K562 (cell line): ENCODE measurements at regions not wholly inside any gene's neighbourhood (a gene's known extent, or its start where the extent isn't known, plus 50 kb on each side); places are given as distances from the start of the nearest gene placed in this dataset.

ENCODE experiments used
- ATAC-seq: fragments of 200-7000 bp; cut with Tn5 transposase; 3 replicates; pipeline ENCODE4 v1.9.1; 2020; ENCODE audit warnings: moderate library complexity
- BruUV-seq: library from RNA; stranded (reverse); fragments of 400-500 nt; replicated peaks from 2 replicates; lab custom pipeline; 2021; lab: Mats Ljungman, UMichigan
- CTCF ChIA-PET: fragments of 300-600 bp; formaldehyde crosslinking; extraction: SDS; loops from one replicate; lab custom pipeline; 2021; ENCODE audit warnings: low intra/inter-chr PET ratio; lab: Yijun Ruan, JAX
- POLR2A ChIA-PET: fragments of 300-600, 350-650 bp; sonication (Branson Sonifier 250); formaldehyde crosslinking; extraction: SDS; loops from one replicate; lab custom pipeline; 2021; ENCODE audit warnings: antibody characterized with exemption, inconsistent platforms; lab: Yijun Ruan, JAX
- DNase-seq, 4 experiments: peaks; one replicate each; pipeline versions ENCODE4 v3.0.0 to v3.0.0-alpha.2; 2011 to 2018; ENCODE audit warnings: low spot score in 3 of 4, mixed read lengths in 3 of 4; ENCODE audit errors: extremely low read depth in 1 of 4
- FAIRE-seq: peaks from 2 replicates; lab custom pipeline; 2011; peaks lifted over from hg19 to GRCh38; lab: Jason Lieb, UNC
- H2AFZ ChIP-seq: 2 replicates; pipeline ENCODE4 v1.6.0; 2011; ENCODE audit warnings: low read depth, low read length, control low read depth, inconsistent platforms
- H3K27ac ChIP-seq: fragments of 200-600 bp; 3 replicates; pipeline ENCODE4 v1.8.0; 2011; ENCODE audit warnings: low read depth, mild to moderate bottlenecking, control low read depth, inconsistent platforms, low read length, moderate library complexity, mixed read lengths; ENCODE audit errors: extremely low read depth
- H3K27me3 ChIP-seq, 2 experiments: fragments of 300-600 bp in 1 of 2; 2 replicates in 1 of 2; 3 replicates in 1 of 2; pipeline versions ENCODE4 v1.6.0 to v1.8.0; 2011; ENCODE audit warnings: inconsistent platforms in 2 of 2, low read length in 2 of 2, mild to moderate bottlenecking in 1 of 2, mixed read lengths in 1 of 2, moderate library complexity in 1 of 2; ENCODE audit not compliant: control insufficient read depth in 2 of 2, insufficient read depth in 2 of 2
- H3K36me3 ChIP-seq: fragments of 300-600 bp; 3 replicates; pipeline ENCODE4 v1.8.0; 2011; ENCODE audit warnings: mild to moderate bottlenecking, low read length, inconsistent platforms; ENCODE audit not compliant: control insufficient read depth, insufficient read depth
- H3K4me1 ChIP-seq, 2 experiments: fragments of 200-600 bp in 1 of 2; replicated peaks in 1 of 2; 2 replicates in 1 of 2; 3 replicates in 1 of 2; pipeline versions ENCODE4 v1.5.1 to v1.8.0; 2011; ENCODE audit warnings: inconsistent platforms in 2 of 2, low read length in 2 of 2, mild to moderate bottlenecking in 1 of 2, mixed read lengths in 1 of 2, moderate library complexity in 1 of 2; ENCODE audit not compliant: control insufficient read depth in 2 of 2, insufficient read depth in 2 of 2
- H3K4me2 ChIP-seq: 2 replicates; pipeline ENCODE4 v1.6.1; 2011; ENCODE audit warnings: low read length, control low read depth, inconsistent platforms, mixed read lengths; ENCODE audit not compliant: insufficient read depth
- H3K4me3 ChIP-seq: fragments of 200-600 bp; sonication (generic), shearing (Covaris generic); 2 replicates; pipeline ENCODE4 v1.5.1; 2016; ENCODE audit warnings: control low read depth, inconsistent platforms
- H3K79me2 ChIP-seq: fragments of 200-600 bp; 3 replicates; pipeline ENCODE4 v1.8.0; 2011; ENCODE audit warnings: low read length, inconsistent platforms; ENCODE audit not compliant: control insufficient read depth, insufficient read depth
- H3K9ac ChIP-seq, 2 experiments: 2 replicates each; pipeline versions ENCODE4 v1.6.0 to v1.6.1; 2011; ENCODE audit warnings: low read depth in 2 of 2, low read length in 2 of 2, control low read depth in 1 of 2, inconsistent platforms in 1 of 2, mild to moderate bottlenecking in 1 of 2, mixed read lengths in 1 of 2; ENCODE audit not compliant: insufficient read depth in 1 of 2
- H3K9me1 ChIP-seq: one replicate; pipeline ENCODE4 v1.6.0; 2011; ENCODE audit warnings: inconsistent platforms, mild to moderate bottlenecking, low read length, moderate library complexity; ENCODE audit not compliant: control insufficient read depth, insufficient read depth
- H3K9me3 ChIP-seq: replicated peaks from 2 replicates; pipeline ENCODE4 v1.5.1; 2011; ENCODE audit warnings: low read depth, low read length, inconsistent platforms; ENCODE audit not compliant: control insufficient read depth, insufficient read depth
- H4K20me1 ChIP-seq: replicated peaks from 2 replicates; pipeline ENCODE4 v1.6.1; 2011; ENCODE audit warnings: low read length, inconsistent platforms, mixed read lengths; ENCODE audit not compliant: control insufficient read depth, insufficient read depth
- KLF10 ChIP-seq: fragments of 250-450 bp; sonication (Bioruptor Pico); IDR thresholded peaks from 2 replicates; pipeline ENCODE4 v1.6.1; 2021; ENCODE audit warnings: matching md5 sums
- MCM5 ChIP-seq: fragments of 450-650 bp; IDR thresholded peaks from 2 replicates; pipeline ENCODE4 v1.6.1; 2016; ENCODE audit warnings: low read depth
- MTA3 ChIP-seq: fragments of 450-650 bp; formaldehyde crosslinking; IDR thresholded peaks from 2 replicates; pipeline ENCODE4 v1.6.1; 2017; ENCODE audit warnings: mild to moderate bottlenecking, borderline replicate concordance
- NCOA6 ChIP-seq: fragments of 450-650 bp; IDR thresholded peaks from 2 replicates; pipeline ENCODE4 v1.6.1; 2017; ENCODE audit warnings: mild to moderate bottlenecking
- TAF9B ChIP-seq: fragments of 450-650 bp; IDR thresholded peaks from 2 replicates; pipeline ENCODE4 v1.6.1; 2018; ENCODE audit warnings: mild to moderate bottlenecking; ENCODE audit not compliant: partially characterized antibody
- TEAD2 ChIP-seq: fragments of 450-650 bp; IDR thresholded peaks from 2 replicates; pipeline ENCODE4 v1.6.1; 2016; ENCODE audit warnings: missing genetic modification characterization, control low read depth, missing compliant biosample characterization
- ZNF217 ChIP-seq: sonication (generic); formaldehyde crosslinking; IDR thresholded peaks from 2 replicates; pipeline ENCODE4 v1.8.0; 2022; ENCODE audit warnings: mild to moderate bottlenecking, missing genetic modification reagents
- WGBS: fragments of 100-300 bp; shearing (Covaris generic); methylation state at CpG from one replicate; pipeline ENCODE4 v1.1.6; 2016; ENCODE audit warnings: low coverage, mixed read lengths; ENCODE audit not compliant: insufficient coverage; ENCODE audit errors: missing lambda C conversion rate; 5-methylcytosine and 5-hydroxymethylcytosine counted together
- in situ Hi-C: fragments of 300-500 bp; cut with MboI; formaldehyde crosslinking; loops from 4 replicates; pipeline ENCODE4 v1.15.0; 2018; ENCODE audit warnings: inconsistent platforms, mixed read lengths
- intact Hi-C: fragments of 100-400 bp; cut with micrococcal nuclease; formaldehyde crosslinking; loops from 2 replicates; pipeline ENCODE4 v1.14.2; 2022
- TF ChIP-seq, protein P1 (sequence below): fragments of 450-650 bp; IDR thresholded peaks from 2 replicates; pipeline ENCODE4 v1.7.0; 2016; ENCODE audit warnings: borderline replicate concordance
- TF ChIP-seq, protein P2 (sequence below): sonication (generic); formaldehyde crosslinking; IDR thresholded peaks from 2 replicates; pipeline ENCODE4 v1.8.0; 2022; ENCODE audit warnings: mild to moderate bottlenecking, missing genetic modification reagents
- TF ChIP-seq, protein P3 (sequence below): fragments of 450-650 bp; formaldehyde crosslinking; IDR thresholded peaks from 2 replicates; pipeline ENCODE4 v1.4.0; 2020; ENCODE audit warnings: mild to moderate bottlenecking, moderate library complexity
- TF ChIP-seq, protein P4 (sequence below): fragments of 450-650 bp; formaldehyde crosslinking; IDR thresholded peaks from 2 replicates; pipeline ENCODE4 v1.4.0; 2022; ENCODE audit warnings: missing genetic modification characterization

DNA sequence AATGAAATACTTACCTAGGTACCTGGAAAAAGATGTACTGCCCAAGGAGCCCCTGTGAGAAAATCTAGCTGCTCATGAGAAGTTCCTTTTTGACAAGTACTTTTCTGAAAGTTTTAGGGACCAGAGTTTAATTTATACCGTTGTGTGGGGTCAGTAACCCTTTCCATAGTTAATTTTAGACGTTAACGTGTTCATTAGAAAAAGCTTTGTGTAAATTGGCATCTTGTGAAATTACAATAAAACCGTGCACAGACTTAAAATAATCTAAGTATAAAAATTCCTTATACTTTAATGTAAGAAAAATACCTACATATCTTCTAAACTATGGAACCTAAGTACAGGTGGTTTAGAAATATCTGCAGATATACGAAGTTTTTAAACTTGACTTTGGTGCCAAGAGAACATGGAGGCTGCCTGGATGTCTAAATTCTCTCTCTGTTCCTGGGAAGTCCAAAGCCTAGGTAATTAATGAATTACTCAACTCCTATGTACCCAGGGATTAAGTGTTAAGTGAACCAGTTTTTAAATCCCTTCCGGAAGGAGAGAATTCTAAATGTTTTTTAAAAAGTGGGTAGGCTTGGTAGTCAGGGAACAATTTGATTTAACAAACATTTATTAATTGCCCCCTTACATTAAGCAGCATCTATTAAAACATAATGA lies 50.2 kb upstream of the PDX1 start:
- in situ Hi-C loops = no loop called here
- Histone ChIP-seq H3K27ac (no peak overlapping the region), H3K79me2 (no peaks in the 10 kb centered on the region), H3K9me1 (no peaks in the 10 kb centered on the region), H3K4me3 (no peak overlapping the region)
- POLR2A ChIA-PET = no interaction called here
- no peak for DNase-seq
- TF ChIP-seq NCOA6 (no peak), ZNF217 (CRISPR knock-in tag) (no peak), MTA3 (no peak), TEAD2 (tag) (no peak), KLF10 (no peak), MCM5 (no peak), TAF9B (no peak)
- TF ChIP-seq, protein P1, sequence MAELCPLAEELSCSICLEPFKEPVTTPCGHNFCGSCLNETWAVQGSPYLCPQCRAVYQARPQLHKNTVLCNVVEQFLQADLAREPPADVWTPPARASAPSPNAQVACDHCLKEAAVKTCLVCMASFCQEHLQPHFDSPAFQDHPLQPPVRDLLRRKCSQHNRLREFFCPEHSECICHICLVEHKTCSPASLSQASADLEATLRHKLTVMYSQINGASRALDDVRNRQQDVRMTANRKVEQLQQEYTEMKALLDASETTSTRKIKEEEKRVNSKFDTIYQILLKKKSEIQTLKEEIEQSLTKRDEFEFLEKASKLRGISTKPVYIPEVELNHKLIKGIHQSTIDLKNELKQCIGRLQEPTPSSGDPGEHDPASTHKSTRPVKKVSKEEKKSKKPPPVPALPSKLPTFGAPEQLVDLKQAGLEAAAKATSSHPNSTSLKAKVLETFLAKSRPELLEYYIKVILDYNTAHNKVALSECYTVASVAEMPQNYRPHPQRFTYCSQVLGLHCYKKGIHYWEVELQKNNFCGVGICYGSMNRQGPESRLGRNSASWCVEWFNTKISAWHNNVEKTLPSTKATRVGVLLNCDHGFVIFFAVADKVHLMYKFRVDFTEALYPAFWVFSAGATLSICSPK = no peak
- TF ChIP-seq, protein P2, sequence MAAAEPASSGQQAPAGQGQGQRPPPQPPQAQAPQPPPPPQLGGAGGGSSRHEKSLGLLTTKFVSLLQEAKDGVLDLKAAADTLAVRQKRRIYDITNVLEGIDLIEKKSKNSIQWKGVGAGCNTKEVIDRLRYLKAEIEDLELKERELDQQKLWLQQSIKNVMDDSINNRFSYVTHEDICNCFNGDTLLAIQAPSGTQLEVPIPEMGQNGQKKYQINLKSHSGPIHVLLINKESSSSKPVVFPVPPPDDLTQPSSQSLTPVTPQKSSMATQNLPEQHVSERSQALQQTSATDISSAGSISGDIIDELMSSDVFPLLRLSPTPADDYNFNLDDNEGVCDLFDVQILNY (CRISPR knock-in tag) = no peak
- TF ChIP-seq, protein P3, sequence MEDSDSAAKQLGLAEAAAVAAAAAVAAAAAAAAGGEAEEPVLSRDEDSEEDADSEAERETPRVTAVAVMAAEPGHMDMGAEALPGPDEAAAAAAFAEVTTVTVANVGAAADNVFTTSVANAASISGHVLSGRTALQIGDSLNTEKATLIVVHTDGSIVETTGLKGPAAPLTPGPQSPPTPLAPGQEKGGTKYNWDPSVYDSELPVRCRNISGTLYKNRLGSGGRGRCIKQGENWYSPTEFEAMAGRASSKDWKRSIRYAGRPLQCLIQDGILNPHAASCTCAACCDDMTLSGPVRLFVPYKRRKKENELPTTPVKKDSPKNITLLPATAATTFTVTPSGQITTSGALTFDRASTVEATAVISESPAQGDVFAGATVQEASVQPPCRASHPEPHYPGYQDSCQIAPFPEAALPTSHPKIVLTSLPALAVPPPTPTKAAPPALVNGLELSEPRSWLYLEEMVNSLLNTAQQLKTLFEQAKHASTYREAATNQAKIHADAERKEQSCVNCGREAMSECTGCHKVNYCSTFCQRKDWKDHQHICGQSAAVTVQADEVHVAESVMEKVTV = no peak
- TF ChIP-seq, protein P4, sequence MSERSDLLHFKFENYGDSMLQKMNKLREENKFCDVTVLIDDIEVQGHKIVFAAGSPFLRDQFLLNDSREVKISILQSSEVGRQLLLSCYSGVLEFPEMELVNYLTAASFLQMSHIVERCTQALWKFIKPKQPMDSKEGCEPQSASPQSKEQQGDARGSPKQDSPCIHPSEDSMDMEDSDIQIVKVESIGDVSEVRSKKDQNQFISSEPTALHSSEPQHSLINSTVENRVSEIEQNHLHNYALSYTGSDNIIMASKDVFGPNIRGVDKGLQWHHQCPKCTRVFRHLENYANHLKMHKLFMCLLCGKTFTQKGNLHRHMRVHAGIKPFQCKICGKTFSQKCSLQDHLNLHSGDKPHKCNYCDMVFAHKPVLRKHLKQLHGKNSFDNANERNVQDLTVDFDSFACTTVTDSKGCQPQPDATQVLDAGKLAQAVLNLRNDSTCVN (CRISPR knock-in tag) = no peak
- TF ChIP-seq, all 486 proteins: peak for 0
- WGBS = 0% methylated on average over 6 of the region's 6 CpGs
- Histone ChIP-seq H2AFZ (no peak overlapping the region), H3K9ac (no peak overlapping the region), H3K4me1 (no peaks in the 10 kb centered on the region), H3K4me2 (no peak overlapping the region), H3K27me3 (no peaks in the 10 kb centered on the region), H3K36me3 (no peaks in the 10 kb centered on the region), H3K9me3 (no peaks in the 10 kb centered on the region), H4K20me1 (no peaks in the 10 kb centered on the region)
- CTCF ChIA-PET = interaction anchor here (1.0 kb wide), 1 partner anchor 84 kb away, joined by 3 read pairs; no protein-coding TSS in a partner anchor
- intact Hi-C loops = no loop called here
- FAIRE-seq (no peak), ATAC-seq (no peak)
- BruUV-seq = no TSS peak
